PC-9 (cell line): ENCODE measurements at regions not wholly inside any gene's neighbourhood (a gene's known extent, or its start where the extent isn't known, plus 50 kb on each side); places are given as distances from the start of the nearest gene placed in this dataset.

Source experiments
- CTCF ChIP-seq: fragments of 200-600 bp; sonication (generic); conservative IDR thresholded peaks from 2 replicates; pipeline ENCODE4 v1.6.1; 2017; ENCODE audit warnings: mixed run types, antibody characterized with exemption, mild to moderate bottlenecking, moderate library complexity
- EZH2 ChIP-seq: fragments of 200-600 bp; sonication (generic); IDR thresholded peaks from 2 replicates; pipeline ENCODE4 v1.8.0; 2017; ENCODE audit warnings: antibody characterized with exemption, low read depth

DNA sequence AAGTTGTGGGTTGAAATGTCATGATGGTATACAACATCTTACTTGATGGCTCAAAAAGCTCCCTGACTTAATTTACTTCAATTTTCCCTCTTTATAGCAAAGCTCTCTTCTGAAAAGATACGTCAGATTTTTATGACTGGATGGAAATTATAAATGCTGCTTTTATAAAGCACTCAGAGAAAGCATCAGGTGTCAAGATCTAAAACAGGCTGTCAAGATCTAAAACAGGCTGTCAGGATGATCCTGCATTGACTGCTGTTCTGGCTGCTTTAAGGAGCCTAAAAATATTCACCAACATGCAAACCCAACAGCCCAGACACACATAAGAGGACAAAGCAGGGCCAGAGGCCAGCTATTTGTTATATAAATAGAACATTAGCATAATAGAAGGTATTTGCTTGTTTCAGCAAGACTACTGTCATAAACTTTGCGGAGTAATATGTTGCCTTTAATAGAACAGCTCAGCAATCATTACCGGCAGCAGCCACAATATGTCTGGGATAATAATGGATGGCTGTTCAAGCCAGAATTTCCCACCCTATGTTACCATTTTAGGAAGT, 77.3 kb upstream of the ANO5 start:
- TF ChIP-seq CTCF, result no peak
- TF ChIP-seq EZH2, result no peak
